Fibroblast of peridontal ligament (primary cell): ENCODE measurements at regions not wholly inside any gene's neighbourhood (a gene's known extent, or its start where the extent isn't known, plus 50 kb on each side); places are given as distances from the start of the nearest gene placed in this dataset.

Experiments
- DNase-seq: peaks from one replicate; pipeline ENCODE4 v3.0.0-alpha.2; 2010; ENCODE audit errors: extremely low read depth

GRCh38 chr13:104466016-104466415, 1399.8 kb upstream of the SLC10A2 start:
- no peak for DNase-seq

GRCh38 chr13:104461049-104461448, 1394.8 kb upstream of the SLC10A2 start:
- DNase-seq, result no peak

DNA sequence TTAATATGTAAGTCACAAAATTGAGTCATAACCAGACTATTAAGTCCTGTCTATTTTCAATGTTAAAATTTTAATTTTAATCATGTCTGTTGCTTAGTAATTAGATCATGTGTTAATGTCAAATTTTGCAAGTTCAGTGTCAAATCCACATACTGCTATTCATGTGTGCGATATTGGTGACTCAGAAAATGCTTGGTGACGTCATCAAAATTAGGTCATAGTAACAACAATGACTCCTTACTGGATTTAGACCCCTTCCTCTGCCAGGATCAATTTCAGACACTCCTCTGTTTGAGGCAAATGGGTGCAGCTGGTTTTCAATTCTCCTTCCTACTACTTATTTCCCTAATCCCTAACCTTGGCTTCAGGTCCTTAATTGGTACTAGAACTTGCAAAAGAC, 1394.3 kb upstream of the SLC10A2 start:
- DNase-seq, result peak; percentile 24

- DNase-seq, result no peak
These were observed 1383.8 kb upstream of the SLC10A2 start for GRCh38 chr13:104450006-104450405.

GRCh38 chr13:104447348-104447747, 1381.1 kb upstream of the SLC10A2 start:
- no peak for DNase-seq

- no peak for DNase-seq
These were observed 1376.3 kb upstream of the SLC10A2 start for GRCh38 chr13:104442536-104442935.

DNA sequence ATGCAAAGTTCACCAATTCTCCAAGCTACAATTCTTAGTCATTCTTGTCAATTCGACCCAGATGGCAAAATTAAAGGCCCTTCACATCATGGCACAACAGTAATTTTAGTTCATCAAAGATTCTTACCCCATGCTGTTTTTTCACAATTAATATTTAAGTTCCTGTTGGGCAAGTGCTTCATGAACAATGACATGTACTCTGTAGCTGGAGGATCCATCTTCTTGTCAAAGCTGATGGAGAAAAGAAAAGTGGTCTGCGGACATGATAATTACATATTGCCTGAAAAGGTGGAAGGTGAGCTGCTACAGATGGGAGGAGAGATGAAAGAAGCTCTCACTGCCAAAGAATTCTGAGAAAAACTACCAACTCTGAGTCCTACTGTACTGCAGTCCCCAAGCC, 1370.3 kb upstream of the SLC10A2 start:
- DNase-seq, result no peak

- DNase-seq, result no peak
These were observed 1365.7 kb upstream of the SLC10A2 start for GRCh38 chr13:104431895-104432294.

- no peak for DNase-seq
These were observed 1360.2 kb upstream of the SLC10A2 start for GRCh38 chr13:104426435-104426834.

GRCh38 chr13:104422668-104423067, 1356.5 kb upstream of the SLC10A2 start:
- no peak for DNase-seq

GRCh38 chr13:104416973-104417372, 1350.8 kb upstream of the SLC10A2 start:
- no peak for DNase-seq

- DNase-seq, result no peak
These were observed 1348.6 kb upstream of the SLC10A2 start for GRCh38 chr13:104414771-104415170.

DNA sequence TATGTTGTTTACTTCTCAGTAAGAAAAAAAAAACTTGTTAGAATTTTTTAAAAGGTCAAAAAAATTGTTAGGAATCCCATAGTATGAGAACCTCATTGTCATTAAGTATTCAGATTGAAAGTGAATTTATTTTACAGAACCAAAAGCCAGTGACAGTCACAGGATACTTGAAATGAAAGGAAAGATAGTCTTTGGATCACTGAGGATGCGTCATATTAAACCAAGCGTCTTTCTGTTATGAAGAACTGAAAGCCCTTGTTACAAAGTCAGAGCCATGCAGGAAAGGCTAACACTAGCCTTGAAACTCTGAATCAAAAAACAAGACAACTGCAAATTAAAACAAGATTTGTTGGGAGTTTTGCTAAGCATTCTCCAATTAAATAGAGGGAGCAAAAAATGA, 1348.0 kb upstream of the SLC10A2 start:
- no peak for DNase-seq

DNA sequence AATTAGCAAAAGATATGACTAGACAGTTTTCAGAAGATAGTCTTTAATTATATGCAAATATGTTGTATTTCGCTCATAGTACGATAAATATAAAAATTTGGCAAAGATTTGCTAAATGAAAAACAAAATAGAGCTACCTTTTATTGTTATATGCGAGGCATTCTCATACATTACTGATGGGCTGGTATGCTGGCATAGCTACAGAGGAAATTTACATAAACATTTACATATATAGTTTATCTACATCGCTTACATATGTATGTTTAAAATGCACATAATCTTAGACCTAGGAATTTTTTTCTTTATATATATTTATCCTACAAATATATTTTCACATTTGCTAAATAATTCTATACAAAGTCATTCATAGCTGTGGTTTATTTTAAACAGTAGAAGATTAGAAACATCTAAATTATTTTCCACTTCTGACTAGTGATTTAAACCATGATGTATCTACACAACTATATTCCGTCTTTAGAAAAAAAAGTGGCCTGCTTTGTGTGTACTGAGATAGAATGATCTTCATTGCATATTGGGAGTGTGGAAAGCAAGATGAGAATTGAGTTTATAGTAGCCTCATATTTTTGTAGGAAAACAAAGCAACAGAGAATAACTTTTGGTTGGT, 1345.0 kb upstream of the SLC10A2 start:
- no peak for DNase-seq

DNA sequence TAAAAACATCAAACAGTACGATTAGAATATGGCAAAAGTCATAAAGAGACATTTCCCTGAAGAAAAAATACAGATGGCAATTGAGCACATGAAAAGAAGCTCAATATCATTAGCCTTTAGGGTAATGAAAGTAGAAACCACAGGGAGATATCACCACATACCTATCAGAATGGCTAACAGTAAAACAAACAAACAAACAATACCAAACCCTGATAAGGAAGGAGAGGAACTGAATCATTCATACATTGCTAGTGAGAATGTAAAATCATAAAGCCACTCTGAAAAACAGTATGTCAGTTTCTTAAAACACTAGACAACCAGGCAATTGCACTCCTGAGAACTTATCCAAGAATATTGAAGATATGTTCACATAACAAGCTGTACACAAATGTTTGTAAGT, 1342.5 kb upstream of the SLC10A2 start:
- no peak for DNase-seq

DNA sequence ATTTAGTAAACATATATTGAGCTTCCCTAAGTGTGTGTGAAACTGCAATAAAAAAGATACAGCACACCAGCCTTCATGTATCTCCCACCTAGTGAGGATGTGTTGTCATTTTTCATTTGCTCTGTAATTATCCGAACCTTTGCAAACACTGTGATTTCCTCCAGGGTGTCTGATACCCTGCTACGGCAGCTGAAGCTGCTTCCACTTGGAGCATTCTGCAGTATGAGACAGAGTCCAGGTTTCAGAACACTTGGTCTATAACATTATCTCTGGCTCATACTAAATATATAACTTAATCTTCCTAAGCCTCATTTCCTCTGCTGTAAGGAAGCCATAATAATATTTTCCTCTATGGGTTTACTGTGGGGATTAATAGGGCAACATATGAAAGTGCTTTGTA, 1338.1 kb upstream of the SLC10A2 start:
- DNase-seq, result no peak

DNA sequence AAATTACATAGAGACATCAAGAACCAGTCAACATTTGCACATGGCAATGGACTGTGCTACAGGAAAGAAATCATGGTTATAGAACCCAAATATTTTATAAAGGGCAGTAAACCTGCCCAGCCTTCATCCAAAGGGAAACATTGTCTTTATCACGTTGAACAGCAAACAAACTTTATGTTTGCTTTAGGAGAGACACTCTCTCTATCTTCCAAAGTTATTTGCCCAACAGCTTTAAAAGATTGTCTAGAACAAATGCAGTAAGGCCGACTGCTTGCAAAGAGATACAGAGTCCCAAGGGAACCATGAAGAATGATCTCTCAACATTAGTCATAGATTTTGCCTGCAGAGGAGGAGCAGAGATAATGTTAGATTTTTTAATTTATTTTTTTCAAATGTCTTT, 1323.5 kb upstream of the SLC10A2 start:
- peak; percentile 62 for DNase-seq

- DNase-seq, result no peak
These were observed 1321.3 kb upstream of the SLC10A2 start for GRCh38 chr13:104387510-104387909.

DNA sequence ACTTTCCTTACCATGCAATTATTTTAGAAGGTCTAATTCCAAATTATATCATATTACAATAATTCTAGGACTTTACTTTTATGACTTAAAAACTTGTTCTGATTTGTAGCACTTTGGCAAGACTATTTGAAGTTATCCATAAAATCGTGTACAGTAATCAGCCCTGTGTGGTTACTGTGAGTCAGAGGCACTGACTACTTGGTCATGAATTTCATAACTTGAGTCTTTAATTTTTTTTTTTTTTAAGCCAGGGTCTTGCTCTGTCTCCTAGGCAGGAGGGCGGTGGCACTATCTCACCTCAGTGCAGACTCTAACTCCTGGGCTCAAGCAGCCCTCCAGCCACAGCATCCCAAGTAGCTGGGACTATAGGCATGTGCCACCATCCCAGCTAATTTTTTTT, 1319.2 kb upstream of the SLC10A2 start:
- peak; percentile 81 for DNase-seq

GRCh38 chr13:104382951-104383350, 1316.7 kb upstream of the SLC10A2 start:
- no peak for DNase-seq

- DNase-seq, result no peak
These were observed 1310.4 kb upstream of the SLC10A2 start for GRCh38 chr13:104376588-104376987.

GRCh38 chr13:104375614-104376013, 1309.4 kb upstream of the SLC10A2 start:
- no peak for DNase-seq

DNA sequence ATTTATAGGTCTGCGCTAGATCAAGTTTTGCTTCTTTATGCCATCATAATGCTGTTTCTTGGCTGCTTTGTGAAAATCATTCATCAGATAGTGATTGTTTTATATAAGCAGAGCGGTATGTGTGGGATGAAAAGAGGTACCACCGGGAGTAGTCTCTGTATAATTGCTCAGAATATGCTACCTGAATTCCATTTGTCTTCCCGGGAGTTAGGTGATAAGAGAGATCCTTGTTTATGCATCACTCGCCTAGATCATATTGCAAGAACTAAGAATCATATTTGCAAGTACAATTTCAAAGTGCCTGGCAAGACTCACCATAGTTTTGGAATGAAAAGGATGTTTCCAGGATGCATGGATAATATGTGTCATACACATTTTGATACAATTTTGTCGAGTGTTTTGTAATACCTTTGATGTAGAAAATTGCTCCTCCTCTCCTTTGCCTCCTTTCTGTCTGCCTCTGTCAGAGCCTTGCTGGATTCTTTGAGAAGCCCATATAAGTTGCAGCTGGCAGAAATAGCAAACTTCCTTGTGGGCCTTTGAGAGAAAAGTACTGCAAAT, 1306.0 kb upstream of the SLC10A2 start:
- DNase-seq, result no peak

DNA sequence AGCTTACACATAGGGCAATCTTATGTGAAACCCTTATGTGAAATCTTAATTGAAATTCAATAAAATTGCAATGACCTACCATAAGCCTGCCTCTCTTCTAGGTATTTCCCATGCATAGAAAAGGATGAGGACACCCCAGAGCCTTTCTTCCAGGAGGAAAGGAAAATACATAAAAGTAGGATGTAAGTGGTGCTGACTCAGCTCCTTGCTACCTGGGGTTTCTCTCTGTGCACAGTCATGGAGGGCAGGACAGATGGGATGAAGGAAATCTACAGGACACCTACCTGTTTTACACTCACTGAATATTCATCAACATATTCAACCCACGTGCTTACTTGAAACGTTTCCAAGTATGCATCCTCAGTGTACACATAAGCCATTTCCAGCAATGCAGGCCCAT, 1299.2 kb upstream of the SLC10A2 start:
- DNase-seq, result no peak
